ENCODE measurements at regions not wholly inside any gene's neighbourhood (a gene's known extent, or its start where the extent isn't known, plus 50 kb on each side); places are given as distances from the start of the nearest gene placed in this dataset.

DNA sequence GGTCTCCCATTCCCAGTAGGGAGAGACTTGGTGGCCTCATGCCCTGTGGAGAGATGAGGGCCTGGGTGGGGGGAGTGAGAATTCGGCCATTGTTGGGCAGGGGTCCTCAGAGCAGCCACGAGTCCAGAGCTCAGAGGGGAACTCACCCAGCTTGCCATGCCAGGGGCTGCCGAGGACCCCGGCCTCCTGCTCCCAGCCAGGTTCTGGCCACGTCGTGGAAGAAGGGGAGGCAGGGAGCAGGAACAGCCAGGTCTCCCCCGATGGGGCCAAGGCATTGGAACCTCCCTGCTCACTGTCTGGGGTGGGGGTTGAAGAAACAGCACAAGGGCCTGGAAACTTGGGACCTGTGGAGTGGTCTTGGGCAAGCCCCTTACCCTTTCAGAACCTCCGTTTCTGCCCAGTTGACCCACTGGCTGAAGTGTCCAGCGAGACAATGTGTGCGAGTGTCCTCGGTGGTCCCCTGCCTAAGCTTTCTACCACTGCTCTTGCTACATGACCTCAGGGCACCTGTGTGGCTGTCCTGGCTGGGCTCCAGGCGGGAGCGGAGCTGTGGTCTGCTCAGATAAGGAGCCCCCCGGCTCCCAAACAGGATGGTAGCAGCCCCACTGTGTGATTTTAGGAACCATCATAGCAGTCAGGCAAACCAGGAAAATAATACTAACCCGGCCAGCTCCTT lies 74.7 kb upstream of the WNT11 start:
- Histone ChIP-seq H3K79me2 (ENCODE audit: control insufficient read depth, insufficient read depth, low read length) (no peaks in the 10 kb centered on the region), H3K9ac (ENCODE audit: control insufficient read depth, insufficient read depth, low read length) (no peak overlapping the region), H3K4me2 (ENCODE audit: control insufficient read depth, insufficient read depth) (no peak overlapping the region), H3K27ac (ENCODE audit: control insufficient read depth, insufficient read depth) (no peak overlapping the region), H3K9me3 (replicated peaks; ENCODE audit: control insufficient read depth, insufficient read depth, low read length) (no peaks in the 10 kb centered on the region), H3K27me3 (replicated peaks in 1 of 2; ENCODE audit: control insufficient read depth in 2 of 2, insufficient read depth in 2 of 2, low read length in 1 of 2) (no peaks in the 10 kb centered on the region; a peak in 1 of 4 replicates), H4K20me1 (ENCODE audit: control insufficient read depth, insufficient read depth) (no peaks in the 10 kb centered on the region), H3K36me3 (ENCODE audit: control insufficient read depth in 2 of 2, insufficient read depth in 2 of 2, low read length in 1 of 2) (no peaks in the 10 kb centered on the region), H3K4me3 (no peak overlapping the region), H3K4me1 (ENCODE audit: control insufficient read depth, insufficient read depth, low read length) (0 out of 2 replicates have a peak, but pooled peaks cover 6% of the 10 kb centered on the region), H2AFZ (ENCODE audit: control insufficient read depth, low read depth, low read length) (no peak overlapping the region)
- no peak for TF ChIP-seq IKZF1 (conservative IDR thresholded peaks at IDR 0.05)
- no peak for TF ChIP-seq FOXM1 (IDR thresholded peaks at IDR 0.05; ENCODE audit: low read depth, low read length)
- TF ChIP-seq POU2F2 (IDR thresholded peaks at IDR 0.05; ENCODE audit: borderline replicate concordance, low read depth, low read length), result no peak
- TF ChIP-seq, protein P1, sequence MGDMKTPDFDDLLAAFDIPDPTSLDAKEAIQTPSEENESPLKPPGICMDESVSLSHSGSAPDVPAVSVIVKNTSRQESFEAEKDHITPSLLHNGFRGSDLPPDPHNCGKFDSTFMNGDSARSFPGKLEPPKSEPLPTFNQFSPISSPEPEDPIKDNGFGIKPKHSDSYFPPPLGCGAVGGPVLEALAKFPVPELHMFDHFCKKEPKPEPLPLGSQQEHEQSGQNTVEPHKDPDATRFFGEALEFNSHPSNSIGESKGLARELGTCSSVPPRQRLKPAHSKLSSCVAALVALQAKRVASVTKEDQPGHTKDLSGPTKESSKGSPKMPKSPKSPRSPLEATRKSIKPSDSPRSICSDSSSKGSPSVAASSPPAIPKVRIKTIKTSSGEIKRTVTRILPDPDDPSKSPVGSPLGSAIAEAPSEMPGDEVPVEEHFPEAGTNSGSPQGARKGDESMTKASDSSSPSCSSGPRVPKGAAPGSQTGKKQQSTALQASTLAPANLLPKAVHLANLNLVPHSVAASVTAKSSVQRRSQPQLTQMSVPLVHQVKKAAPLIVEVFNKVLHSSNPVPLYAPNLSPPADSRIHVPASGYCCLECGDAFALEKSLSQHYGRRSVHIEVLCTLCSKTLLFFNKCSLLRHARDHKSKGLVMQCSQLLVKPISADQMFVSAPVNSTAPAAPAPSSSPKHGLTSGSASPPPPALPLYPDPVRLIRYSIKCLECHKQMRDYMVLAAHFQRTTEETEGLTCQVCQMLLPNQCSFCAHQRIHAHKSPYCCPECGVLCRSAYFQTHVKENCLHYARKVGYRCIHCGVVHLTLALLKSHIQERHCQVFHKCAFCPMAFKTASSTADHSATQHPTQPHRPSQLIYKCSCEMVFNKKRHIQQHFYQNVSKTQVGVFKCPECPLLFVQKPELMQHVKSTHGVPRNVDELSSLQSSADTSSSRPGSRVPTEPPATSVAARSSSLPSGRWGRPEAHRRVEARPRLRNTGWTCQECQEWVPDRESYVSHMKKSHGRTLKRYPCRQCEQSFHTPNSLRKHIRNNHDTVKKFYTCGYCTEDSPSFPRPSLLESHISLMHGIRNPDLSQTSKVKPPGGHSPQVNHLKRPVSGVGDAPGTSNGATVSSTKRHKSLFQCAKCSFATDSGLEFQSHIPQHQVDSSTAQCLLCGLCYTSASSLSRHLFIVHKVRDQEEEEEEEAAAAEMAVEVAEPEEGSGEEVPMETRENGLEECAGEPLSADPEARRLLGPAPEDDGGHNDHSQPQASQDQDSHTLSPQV (IDR thresholded peaks at IDR 0.05), result no peak
- no peak for TF ChIP-seq MTA3 (IDR thresholded peaks at IDR 0.05; ENCODE audit: borderline replicate concordance, low read length)
- TF ChIP-seq WRNIP1 (IDR thresholded peaks at IDR 0.05; ENCODE audit: borderline replicate concordance, low read depth, low read length), result no peak
- TF ChIP-seq E2F8 (IDR thresholded peaks at IDR 0.05; ENCODE audit: low read depth, partially characterized antibody), result no peak
- TF ChIP-seq IRF4 (IDR thresholded peaks at IDR 0.05; ENCODE audit: low read depth, low read length), result no peak
- CTCF ChIA-PET, result no interaction called here
- SMC1A ChIA-PET (ENCODE audit: uncharacterized antibody, unreplicated experiment), result interaction anchor here (1.0 kb wide), 1 partner anchor 129 kb away, joined by 3 read pairs; no protein-coding TSS in a partner anchor
- POLR2A ChIA-PET, result no interaction called here
- intact Hi-C loops (cut with micrococcal nuclease; ENCODE audit: unreplicated experiment) (no loop called here), in situ Hi-C loops (cut with MboI) (no loop called here)
- no TSS peak for BruUV-seq (replicated peaks)
- RAD21 ChIA-PET (ENCODE audit: unreplicated experiment), result no interaction called here
- FAIRE-seq (no peak), ATAC-seq (no peak), DNase-seq (ENCODE audit: low read depth, low spot score) (no peak)
- 45% methylated on average over 15 of the region's 15 CpGs for WGBS (ENCODE audit: insufficient coverage, insufficient replicate concordance, low lambda C conversion rate, missing lambda C conversion rate)
